ENCODE measurements at regions not wholly inside any gene's neighbourhood (a gene's known extent, or its start where the extent isn't known, plus 50 kb on each side); places are given as distances from the start of the nearest gene placed in this dataset.
"Not testable (repeated sequence)": the region's sequence is repeated elsewhere in the genome, so short reads cannot be mapped to it uniquely, and the experiment has no call there.

DNA sequence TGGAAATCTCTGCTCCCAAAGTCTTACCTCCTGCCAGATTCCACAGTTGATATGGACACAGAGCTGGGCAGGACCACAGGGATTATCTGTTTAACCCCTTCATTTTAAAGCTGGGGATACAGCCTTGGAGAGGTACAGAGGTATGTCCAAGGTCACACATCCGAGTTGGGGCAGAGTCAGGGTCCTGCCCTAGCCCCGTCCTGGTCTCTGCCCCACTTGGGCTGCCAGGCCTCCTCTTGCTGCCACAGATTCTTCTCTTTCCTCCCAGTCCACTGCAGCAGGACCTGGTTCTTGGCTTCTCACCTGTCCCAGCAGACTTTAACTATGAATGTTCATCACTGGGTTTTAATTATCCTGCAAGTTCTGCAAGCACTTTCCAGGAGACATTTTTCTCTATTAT, 258.3 kb downstream of the MATN1 start:
- no peak for DNase-seq (ENCODE audit: low read depth)
- in situ Hi-C loops (cut with HindIII; ENCODE audit: low pct_unique_long_range_greater_than_20kb, low sequenced_read_pairs): no loop called here

DNA sequence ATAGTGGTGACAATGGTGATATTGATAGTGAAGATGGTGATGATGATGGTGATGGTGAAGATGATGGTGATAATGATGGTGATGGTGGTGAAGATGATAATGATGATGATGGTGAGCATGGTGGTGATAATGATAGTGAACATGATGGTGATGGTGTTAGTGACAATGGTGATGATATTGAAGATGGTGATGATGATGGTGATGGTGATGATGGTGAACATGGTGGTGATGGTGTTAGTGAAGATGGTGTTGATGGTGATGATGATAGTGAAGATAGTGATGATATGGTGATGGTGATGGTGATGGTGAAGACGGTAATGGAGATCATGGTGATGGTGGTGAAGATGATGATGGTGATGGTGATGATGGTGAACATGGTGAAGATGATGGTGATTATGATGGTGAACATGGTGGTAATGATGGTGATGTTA, 259.2 kb downstream of the MATN1 start:
- in situ Hi-C loops (cut with HindIII; ENCODE audit: low pct_unique_long_range_greater_than_20kb, low sequenced_read_pairs): no loop called here
- DNase-seq (ENCODE audit: low read depth): no peak

DNA sequence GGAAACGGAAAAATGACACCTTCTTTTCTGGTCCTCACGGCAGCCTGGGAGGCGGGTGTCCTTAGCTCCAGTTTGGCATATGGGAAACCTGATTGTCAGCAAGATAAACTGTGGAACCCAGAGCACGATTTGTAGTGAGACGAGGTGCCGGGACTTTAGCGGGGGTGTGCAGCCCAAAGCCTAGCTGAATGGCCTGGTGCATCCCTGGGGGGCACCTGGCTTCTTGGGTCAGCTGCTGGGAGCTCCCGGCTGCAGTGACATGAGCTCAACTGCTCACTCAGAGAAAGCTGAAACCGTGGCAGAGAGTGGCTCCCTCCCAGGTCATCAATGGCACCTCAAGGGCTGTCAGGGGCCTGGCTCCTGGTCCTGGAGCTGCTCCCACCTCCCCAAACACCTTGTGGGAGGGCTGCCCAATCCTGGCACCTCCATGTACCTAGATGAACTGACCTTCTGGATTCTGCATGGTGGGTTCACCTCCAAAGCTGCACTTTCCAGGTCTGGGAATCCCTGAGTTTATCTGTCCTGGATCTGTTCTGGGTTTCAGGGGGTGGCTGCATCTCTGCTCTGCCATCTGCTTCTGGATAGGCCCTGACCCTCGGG, 260.5 kb downstream of the MATN1 start:
- DNase-seq (ENCODE audit: low read depth): no peak
- in situ Hi-C loops (cut with HindIII; ENCODE audit: low pct_unique_long_range_greater_than_20kb, low sequenced_read_pairs): no loop called here

DNA sequence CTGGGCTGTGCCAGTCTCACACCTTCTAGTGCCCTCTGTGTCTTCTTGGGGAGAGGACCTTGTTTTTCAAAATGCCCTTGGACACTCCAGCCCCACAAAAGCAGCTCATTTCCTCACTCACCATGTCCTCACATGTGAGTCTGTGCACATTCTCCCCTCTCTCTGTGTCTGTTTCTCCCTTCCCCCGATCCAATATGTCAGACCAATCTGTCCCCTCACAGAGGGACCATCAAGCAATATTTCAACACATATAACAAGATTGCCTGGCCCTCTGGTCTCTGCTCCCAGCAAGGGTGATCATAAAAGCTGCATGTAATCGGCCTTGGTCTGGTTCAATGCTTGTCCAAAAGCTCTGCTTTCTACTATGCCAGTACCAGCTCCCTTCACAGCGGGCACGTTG, 261.2 kb downstream of the MATN1 start:
- in situ Hi-C loops (cut with HindIII; ENCODE audit: low pct_unique_long_range_greater_than_20kb, low sequenced_read_pairs): no loop called here
- DNase-seq (ENCODE audit: low read depth): no peak

DNA sequence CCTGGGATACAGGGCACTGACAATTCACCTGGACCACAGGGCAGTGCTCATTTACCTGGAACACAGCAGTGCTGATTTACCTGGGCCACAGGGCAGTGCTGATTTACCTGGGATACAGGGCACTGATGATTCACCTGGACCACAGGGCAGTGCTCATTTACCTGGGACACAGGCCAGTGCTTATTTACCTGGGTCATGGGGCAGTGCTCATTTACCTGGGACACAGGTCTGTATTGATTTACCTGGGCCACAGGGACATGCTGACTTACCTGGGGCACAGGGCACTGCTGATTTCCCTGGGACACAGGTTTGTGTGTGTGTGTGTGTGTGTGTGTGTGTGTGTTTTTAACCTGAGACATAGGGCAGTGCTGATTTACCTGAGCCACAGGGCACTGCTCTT, 261.7 kb downstream of the MATN1 start:
- in situ Hi-C loops (cut with HindIII; ENCODE audit: low pct_unique_long_range_greater_than_20kb, low sequenced_read_pairs): no loop called here
- no peak for DNase-seq (ENCODE audit: low read depth)

DNA sequence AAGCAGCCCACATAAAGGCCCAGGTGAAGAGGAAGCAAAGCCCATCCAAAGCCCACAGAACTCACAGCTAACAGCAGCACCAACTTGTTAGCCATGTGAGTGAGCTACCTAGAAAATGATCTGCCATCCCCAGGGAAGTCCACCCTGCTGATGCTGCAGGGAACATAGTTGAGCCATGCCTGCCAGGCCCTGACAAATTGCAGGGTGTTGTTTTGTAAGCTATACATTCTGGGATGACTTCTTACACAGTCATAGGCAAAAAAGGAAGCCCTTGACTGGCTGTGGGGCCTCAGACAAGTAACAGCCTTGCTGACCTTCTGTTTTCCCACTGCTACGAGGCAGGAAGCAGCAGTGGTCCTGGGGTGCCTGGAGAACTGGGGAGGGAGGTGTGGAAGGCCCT, 262.7 kb downstream of the MATN1 start:
- in situ Hi-C loops (cut with HindIII; ENCODE audit: low pct_unique_long_range_greater_than_20kb, low sequenced_read_pairs): no loop called here
- DNase-seq (ENCODE audit: low read depth): no peak

DNA sequence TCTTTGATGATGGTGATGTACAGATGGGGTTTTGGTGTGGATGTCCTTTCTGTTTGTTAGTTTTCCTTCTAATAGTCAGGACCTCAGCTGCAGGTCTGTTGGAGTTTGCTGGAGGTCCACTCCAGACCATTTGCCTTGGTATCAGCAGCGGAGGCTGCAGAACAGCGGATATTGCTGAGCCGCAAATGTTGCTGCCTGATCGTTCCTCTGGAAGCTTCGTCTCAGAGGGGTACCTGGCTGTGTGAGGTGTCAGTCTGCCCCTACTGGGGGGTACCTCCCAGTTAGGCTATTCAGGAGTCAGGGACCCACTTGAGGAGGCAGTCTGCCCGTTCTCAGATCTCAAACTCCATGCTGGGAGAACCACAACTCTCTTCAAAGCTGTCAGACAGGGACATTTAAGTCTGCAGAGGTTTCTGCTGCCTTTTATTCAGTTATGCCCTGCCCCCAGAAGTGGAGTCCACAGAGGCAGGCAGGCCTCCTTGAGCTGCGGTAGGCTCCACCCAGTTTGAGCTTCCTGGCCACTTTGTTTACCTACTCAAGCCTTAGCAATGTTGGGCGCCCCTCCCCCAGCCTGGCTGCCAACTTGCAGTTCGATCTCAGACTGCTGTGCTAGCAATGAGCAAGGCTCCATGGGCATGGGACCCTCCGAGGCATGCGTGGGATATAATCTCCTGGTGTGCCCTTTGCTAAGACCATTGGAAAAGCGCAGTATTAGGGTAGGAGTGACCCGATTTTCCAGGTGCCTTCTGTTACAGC, 264.5 kb downstream of the MATN1 start:
- in situ Hi-C loops (cut with HindIII; ENCODE audit: low pct_unique_long_range_greater_than_20kb, low sequenced_read_pairs); DNase-seq (ENCODE audit: low read depth): not testable (repeated sequence)

DNA sequence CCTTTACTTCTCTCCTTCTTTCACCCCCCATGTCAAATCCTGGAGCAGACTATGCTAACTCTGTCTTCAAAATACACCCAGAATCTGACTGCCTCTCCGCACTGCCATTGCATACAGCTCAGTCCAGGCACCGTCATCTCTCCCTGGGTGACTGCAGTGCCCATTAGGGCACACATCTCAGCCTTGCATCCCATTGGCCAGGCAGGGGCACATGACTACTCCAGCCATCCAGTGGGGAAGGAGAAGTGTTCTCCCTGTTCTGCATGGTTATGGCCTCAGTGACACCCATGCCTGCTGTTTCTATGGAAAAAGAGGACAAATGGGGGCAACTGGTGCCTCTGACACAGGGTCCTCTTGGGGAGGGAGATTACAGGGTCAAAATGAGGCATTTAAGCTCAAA, 270.5 kb downstream of the MATN1 start:
- in situ Hi-C loops (cut with HindIII; ENCODE audit: low pct_unique_long_range_greater_than_20kb, low sequenced_read_pairs): no loop called here
- no peak for DNase-seq (ENCODE audit: low read depth)

DNA sequence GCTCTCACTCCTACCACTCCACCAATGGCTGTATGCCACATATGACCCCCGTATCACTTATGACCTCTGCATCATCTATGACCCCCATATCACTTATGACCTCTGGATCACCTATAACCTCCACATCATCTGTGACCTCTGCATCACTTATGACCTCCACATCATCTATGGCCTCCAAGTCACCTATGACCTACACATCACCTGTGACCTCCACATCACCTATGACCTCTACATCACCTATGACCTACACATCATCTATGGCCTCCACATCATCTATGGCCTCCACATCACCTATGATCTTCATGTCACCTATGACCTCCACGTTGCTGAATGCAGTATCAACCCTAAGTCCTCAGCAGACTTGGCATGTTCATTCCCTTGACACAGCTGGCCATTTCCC, 271.2 kb downstream of the MATN1 start:
- DNase-seq (ENCODE audit: low read depth): no peak
- in situ Hi-C loops (cut with HindIII; ENCODE audit: low pct_unique_long_range_greater_than_20kb, low sequenced_read_pairs): no loop called here

DNA sequence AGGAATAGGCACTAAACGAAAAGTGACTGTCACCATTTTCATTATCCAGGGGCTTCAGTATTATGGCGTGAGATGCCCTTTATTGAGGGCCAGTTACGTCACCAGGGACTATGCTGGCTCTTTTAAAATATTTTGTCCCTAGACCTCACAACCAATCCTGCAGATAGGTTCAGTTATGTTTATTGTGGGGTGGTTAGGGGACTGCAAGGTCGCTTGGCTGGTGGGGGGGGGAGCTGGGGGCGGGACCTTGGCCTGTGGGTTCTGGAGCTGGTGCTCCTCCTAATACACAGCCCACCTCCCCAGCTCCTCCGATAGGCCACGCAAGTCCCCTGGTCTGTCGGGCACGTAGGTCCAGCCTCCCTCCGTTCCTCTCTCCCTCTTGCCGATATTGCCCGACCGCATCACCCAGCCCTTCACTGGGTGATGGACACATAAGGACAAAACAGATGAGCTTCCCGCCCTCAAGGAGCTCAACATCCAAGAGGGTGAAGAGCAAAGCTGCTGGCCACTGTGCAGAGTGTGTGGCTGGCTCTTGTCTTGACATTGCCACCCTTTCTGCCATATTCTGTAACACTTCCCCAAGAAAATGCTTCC, 271.8 kb downstream of the MATN1 start:
- in situ Hi-C loops (cut with HindIII; ENCODE audit: low pct_unique_long_range_greater_than_20kb, low sequenced_read_pairs): no loop called here
- no peak for DNase-seq (ENCODE audit: low read depth)

DNA sequence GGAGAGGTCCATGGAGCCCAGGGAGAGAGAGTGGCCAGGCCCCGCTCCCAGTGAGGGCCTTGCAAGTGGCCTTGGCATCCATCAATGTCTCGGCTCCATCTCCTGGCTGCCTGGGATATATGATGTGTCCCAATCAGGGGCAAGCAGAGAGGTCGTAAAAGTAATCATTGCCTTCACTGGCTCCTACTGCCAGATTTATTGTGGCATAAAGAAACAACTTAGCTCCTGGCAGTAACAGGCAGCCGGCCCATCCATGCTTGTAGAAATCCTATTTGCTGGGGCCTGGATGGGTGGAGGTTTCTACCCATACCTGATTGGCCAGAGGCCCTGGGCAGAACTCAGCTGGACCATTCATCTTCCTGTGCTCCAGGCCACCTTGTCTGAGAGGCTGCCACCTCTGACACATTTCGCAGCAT, 272.6 kb downstream of the MATN1 start:
- peak; percentile 4 for DNase-seq (ENCODE audit: low read depth)
- in situ Hi-C loops (cut with HindIII; ENCODE audit: low pct_unique_long_range_greater_than_20kb, low sequenced_read_pairs): no loop called here

DNA sequence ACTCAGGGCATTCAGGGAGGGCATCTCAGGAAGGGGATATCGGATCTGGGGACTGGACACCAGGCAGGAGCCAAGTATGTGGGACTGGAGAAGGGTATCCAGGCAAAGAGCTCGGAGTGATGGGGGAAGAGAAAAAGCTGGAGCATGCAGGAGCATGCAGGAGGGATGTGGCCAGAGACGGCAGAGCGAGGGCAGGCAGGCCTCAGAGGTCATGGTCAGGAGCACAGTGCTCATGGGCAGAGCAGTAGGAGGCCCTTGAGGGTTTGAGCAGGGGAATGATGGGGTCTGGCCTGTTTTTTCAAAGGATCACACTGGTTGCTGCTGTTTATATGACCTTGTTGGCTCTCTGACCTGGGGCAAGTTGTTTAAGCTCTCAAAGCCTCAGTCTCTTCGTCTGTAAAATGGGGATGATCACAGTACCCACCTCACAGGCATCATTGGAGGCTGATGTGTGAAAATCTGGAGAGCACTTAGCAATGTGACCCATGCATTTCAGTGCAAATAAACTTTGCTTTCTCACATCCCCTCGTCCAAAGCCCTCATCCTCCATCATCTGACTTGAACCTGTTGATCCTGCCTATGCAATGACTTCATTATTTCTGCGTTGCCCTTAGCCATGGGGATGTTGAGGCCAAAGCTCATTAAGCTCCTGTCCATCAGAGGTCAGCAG, 273.1 kb downstream of the MATN1 start:
- in situ Hi-C loops (cut with HindIII; ENCODE audit: low pct_unique_long_range_greater_than_20kb, low sequenced_read_pairs): no loop called here
- no peak for DNase-seq (ENCODE audit: low read depth)

DNA sequence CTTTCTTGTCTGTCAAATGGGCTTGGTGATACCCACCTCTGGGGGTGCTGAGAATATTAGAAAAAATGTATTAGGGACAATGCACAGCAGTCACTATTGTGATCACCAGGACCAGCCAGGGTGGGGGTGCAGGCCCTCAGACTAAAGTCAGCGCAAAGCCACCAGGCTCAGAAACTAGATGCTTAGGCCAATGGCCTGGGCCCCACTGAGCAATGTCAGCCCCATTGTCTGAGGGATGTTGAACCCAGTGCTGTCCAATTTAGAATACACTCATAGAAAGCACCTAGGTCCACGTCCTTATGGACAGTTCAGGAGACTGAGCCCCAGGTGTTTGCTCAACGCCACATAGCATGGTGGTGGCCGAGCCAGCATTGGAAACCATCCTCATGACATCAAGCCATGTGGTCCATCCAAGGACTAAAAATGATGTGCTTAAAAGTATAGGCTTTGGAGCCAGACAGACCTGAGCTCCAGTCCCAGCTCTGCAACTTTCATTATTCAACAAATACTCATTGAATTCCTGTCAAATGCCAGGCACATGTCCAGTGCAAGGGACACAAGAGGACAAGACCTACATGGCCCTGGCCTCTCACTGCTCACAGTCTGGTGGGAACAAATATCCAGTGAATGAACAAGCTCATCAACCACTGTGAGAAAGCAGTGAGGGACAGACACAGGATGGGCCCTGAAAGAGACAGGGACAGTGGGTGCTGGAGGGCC, 273.8 kb downstream of the MATN1 start:
- in situ Hi-C loops (cut with HindIII; ENCODE audit: low pct_unique_long_range_greater_than_20kb, low sequenced_read_pairs): no loop called here
- no peak for DNase-seq (ENCODE audit: low read depth)

DNA sequence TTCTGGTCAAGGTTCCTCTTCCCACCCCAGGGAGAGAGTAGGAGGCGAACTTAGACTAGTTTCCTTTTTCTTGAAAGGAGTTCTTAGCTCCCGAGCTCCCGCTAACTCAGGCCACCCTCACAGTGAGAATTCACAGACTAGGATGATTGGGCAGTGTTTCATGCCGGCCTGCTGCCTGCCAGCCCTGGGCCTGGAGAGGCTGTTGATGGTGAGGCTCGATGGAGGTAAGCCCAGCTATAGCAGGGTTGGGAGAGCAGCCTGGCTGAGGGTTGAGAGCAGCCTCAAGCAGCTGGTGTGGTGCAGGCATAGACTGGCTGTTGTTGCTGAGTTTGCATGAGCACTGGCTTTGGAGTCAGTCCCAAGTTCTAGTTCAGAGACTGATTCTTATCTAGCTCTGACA, 274.4 kb downstream of the MATN1 start:
- in situ Hi-C loops (cut with HindIII; ENCODE audit: low pct_unique_long_range_greater_than_20kb, low sequenced_read_pairs): no loop called here
- DNase-seq (ENCODE audit: low read depth): no peak

DNA sequence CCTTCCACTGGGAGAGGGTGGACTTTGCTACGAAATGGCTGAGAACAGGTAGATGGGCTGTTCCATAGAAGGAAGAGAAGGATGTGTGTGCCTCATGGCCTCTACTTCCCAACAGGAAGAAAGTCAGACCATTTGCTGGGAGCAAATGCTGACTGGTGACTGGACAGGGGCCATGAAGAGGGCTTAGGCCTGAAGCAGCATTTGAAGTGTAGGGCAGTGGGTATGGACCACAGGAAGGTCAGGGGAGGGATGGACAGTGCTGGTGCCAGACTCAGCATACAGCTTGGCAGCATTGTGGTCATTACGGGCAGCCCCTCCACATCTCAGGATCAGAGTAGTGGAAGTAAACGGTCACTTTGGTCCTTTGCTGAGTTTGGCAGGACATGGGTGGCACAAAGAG, 275.7 kb downstream of the MATN1 start:
- DNase-seq (ENCODE audit: low read depth): no peak
- in situ Hi-C loops (cut with HindIII; ENCODE audit: low pct_unique_long_range_greater_than_20kb, low sequenced_read_pairs): no loop called here

DNA sequence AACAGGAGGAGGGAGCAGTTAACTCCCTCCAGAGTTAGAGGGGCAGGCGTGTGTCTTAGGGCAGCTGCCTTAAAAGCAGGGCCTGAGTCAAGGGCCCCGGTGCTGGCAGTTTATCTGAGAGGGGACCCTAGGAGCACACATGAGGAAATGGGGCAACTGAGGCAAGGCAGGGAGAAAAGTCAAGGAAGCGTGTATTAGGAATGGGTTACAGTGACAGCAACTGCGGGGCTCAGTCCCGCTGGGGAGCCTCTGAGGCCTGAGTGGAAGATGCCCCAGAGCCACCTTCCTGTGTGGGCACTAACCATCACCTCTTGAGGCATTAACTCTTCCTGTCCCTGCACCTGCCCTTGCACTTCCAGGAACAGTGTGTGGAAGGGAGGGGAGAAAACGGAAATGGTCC, 276.3 kb downstream of the MATN1 start:
- in situ Hi-C loops (cut with HindIII; ENCODE audit: low pct_unique_long_range_greater_than_20kb, low sequenced_read_pairs): no loop called here
- DNase-seq (ENCODE audit: low read depth): no peak

DNA sequence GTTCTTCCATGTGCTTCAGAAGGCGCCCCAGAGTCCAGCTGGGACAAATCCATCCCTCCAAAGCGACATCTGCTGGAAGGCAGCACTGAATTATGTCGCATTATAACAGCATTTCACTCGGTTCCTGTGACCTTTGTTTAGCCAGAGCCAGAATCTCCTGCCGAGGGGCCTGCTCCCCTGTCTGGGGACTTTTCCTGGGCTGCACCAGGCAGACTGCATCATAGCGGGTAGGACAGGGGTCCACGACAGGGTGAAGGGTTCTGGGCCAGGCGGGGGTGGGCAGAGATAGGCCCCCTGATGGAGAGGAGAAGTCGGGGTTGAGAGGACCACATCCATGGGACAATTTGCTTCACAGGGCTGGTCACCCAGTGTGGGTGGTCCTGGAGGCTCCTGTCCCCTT, 276.9 kb downstream of the MATN1 start:
- DNase-seq (ENCODE audit: low read depth): no peak
- in situ Hi-C loops (cut with HindIII; ENCODE audit: low pct_unique_long_range_greater_than_20kb, low sequenced_read_pairs): no loop called here

DNA sequence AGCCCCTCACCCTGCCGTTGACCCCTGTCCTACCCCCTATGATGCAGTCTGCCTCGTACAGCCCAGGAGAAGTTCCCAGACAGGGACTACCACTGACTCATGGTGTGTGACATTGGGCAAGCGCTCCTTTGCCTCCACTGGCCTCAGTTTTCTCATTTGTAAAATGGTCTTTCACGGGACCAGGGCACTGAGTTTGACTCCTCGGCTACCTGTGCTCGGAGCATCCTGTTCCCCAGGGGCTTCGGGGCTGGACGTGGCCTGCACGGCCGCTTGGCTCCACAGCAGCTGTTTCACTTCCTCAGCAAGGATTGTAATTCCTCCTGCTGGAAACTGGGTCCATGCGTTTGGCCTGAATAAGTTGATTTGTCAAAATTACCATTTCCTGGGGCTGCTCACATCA, 277.3 kb downstream of the MATN1 start:
- in situ Hi-C loops (cut with HindIII; ENCODE audit: low pct_unique_long_range_greater_than_20kb, low sequenced_read_pairs): no loop called here
- no peak for DNase-seq (ENCODE audit: low read depth)

DNA sequence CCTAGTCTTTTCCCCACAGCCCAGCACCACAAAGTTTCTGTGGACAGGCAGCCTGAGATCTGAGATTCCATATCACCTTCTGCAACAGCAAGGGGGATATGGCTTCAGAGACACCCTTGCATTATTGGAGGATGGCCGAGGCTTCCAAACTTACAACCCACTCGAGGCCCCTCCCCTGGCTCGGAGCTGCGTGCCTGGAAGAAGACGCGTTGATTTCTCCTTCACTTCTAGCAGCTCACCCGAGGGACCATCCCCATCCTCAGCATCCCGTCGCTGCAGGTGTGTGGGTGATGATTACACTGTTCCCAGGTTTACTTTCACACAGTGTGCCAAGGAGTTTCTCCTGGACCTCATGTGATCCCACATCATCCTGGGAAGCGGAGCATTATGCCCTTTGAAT, 277.9 kb downstream of the MATN1 start:
- DNase-seq (ENCODE audit: low read depth): no peak
- in situ Hi-C loops (cut with HindIII; ENCODE audit: low pct_unique_long_range_greater_than_20kb, low sequenced_read_pairs): no loop called here
